Activated naive CD4-positive, alpha-beta T cell treated with anti-CD3 and anti-CD28 coated beads, Interleukin-2, amount 10 ng/mL, durations not matched to agents 7 days and 5 days (primary cell): ENCODE measurements at regions not wholly inside any gene's neighbourhood (a gene's known extent, or its start where the extent isn't known, plus 50 kb on each side); places are given as distances from the start of the nearest gene placed in this dataset.

ENCODE experiments used
- CTCF ChIA-PET: fragments of 350-600 bp; sonication (Branson Sonifier 250); formaldehyde crosslinking; loops from one replicate; lab custom pipeline; 2021; ENCODE audit warnings: antibody characterized with exemption; lab: Charles Lee
- DNase-seq: peaks from one replicate; pipeline ENCODE4 v3.0.0-alpha.2; 2020
- H3K27ac Mint-ChIP-seq: one replicate; pipeline ENCODE4 v1.8.0; 2021; ENCODE audit warnings: mild to moderate bottlenecking, moderate library complexity, mixed read lengths
- H3K27me3 Mint-ChIP-seq: one replicate; pipeline ENCODE4 v1.8.0; 2021; ENCODE audit warnings: mild to moderate bottlenecking, mixed read lengths
- H3K36me3 Mint-ChIP-seq: one replicate; pipeline ENCODE4 v1.8.0; 2021; ENCODE audit warnings: mixed read lengths
- H3K4me1 Mint-ChIP-seq: one replicate; pipeline ENCODE4 v1.8.0; 2021; ENCODE audit warnings: mixed read lengths
- H3K4me3 Mint-ChIP-seq: one replicate; pipeline ENCODE4 v1.8.0; 2021; ENCODE audit warnings: mild to moderate bottlenecking, moderate library complexity, mixed read lengths
- H3K9me3 Mint-ChIP-seq: one replicate; pipeline ENCODE4 v1.8.0; 2021; ENCODE audit warnings: mixed read lengths

- Mint-ChIP-seq H3K36me3 (no peaks in the 10 kb centered on the region), H3K4me3 (no peak overlapping the region), H3K9me3 (no peaks in the 10 kb centered on the region), H3K27ac (no peak overlapping the region), H3K27me3 (no peaks in the 10 kb centered on the region), H3K4me1 (no peaks in the 10 kb centered on the region)
- DNase-seq = no peak
- CTCF ChIA-PET = no interaction called here
Observed at GRCh38 chr3:176780766-176781165, 416.5 kb downstream of the TBL1XR1 start.

DNA sequence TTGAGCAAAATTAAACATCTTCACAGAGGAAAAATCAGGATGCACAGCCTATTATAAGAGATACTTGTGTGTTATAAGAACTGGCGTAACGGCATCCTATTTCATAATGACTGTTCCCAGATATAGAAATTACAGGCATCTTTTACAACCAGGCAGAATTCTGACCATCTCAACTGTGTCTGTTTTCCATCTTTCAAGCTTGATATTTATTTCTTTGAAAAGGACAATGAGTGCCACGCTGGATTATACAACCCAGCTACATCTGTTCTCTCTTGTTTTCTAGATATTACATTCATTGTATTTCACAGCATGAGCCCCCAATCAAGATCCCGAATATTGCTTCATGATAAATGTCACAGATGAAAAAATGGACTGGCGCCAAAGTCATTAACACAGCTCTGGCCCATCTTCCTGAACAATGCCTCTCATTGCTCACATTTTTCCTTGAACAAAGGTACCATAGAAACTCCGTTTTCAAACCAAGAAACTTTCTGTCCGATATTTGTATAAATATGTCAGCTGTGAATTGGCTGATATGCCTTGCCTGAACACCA lies 420.6 kb downstream of the TBL1XR1 start:
- no peaks in the 10 kb centered on the region for H3K4me1 Mint-ChIP-seq
- H3K4me3 Mint-ChIP-seq = no peak overlapping the region
- no peaks in the 10 kb centered on the region for H3K36me3 Mint-ChIP-seq
- CTCF ChIA-PET = no interaction called here
- H3K27ac Mint-ChIP-seq = no peak overlapping the region
- DNase-seq = no peak
- no peaks in the 10 kb centered on the region for H3K27me3 Mint-ChIP-seq
- H3K9me3 Mint-ChIP-seq = peaks cover 9% of the 10 kb centered on the region

DNA sequence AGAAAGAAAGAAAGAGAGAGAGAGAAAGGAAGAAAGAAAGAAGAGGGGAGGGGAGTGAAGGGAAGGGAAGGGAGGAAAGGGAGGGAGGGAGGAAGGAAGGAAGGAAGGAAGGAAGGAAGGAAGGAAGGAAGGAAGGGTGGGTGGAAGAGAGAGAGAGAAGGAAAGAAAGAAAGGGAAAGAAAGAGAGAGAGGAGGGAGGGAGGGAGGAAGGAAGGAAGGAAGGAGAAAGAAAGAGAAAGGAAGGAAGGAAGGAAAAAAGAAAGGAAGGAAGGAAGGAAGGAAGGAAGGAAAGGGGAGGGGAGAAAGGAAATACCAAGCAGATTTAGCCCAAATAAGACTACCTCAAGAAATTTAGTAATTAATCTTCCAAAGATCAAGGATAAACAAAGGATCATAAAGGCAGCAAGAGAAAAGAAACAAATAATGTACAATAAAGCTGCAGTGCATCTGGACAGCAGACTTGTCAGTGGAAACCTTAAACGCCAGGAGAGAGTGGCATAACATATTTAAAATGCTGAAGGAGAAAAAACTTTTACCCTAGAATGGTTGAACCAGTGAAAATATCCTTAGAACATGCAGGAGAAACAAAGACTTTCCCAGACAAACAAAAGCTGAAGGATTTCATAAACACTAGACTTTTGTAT lies 427.6 kb downstream of the TBL1XR1 start:
- H3K4me1 Mint-ChIP-seq = no peaks in the 10 kb centered on the region
- peaks cover 4% of the 10 kb centered on the region for H3K27me3 Mint-ChIP-seq
- H3K4me3 Mint-ChIP-seq = no peak overlapping the region
- no peaks in the 10 kb centered on the region for H3K36me3 Mint-ChIP-seq
- CTCF ChIA-PET = no interaction called here
- peaks cover 21% of the 10 kb centered on the region for H3K9me3 Mint-ChIP-seq
- H3K27ac Mint-ChIP-seq = no peak overlapping the region
- no peak for DNase-seq

- H3K27me3 Mint-ChIP-seq = peaks cover 4% of the 10 kb centered on the region
- H3K36me3 Mint-ChIP-seq = no peaks in the 10 kb centered on the region
- H3K9me3 Mint-ChIP-seq = peaks cover 16% of the 10 kb centered on the region
- no peak for DNase-seq
- H3K4me1 Mint-ChIP-seq = no peaks in the 10 kb centered on the region
- CTCF ChIA-PET = no interaction called here
- no peak overlapping the region for H3K4me3 Mint-ChIP-seq
- H3K27ac Mint-ChIP-seq = no peak overlapping the region
Observed at GRCh38 chr3:176767385-176767784, 429.9 kb downstream of the TBL1XR1 start.

DNA sequence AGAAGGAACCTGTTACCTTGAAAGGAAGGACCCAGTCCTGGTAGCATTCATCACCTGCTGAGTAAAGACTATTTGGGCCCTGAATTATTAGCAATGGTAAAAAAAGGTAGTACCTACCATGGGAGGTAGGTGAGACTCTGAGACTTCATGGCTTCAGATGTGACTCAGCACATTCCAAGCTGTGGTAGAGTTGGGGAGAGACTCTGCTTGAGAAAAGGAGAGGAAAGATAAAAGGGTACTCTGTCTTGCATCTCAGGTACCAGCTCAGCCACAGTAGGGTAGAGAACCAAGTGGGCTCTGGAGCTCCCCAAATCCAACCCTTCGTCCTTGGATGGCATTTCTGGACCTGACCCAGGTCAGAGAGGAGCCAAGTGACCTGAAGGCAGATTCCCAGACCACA lies 430.4 kb downstream of the TBL1XR1 start:
- CTCF ChIA-PET = no interaction called here
- Mint-ChIP-seq H3K27me3 (peaks cover 4% of the 10 kb centered on the region), H3K9me3 (peaks cover 13% of the 10 kb centered on the region), H3K4me1 (no peaks in the 10 kb centered on the region), H3K27ac (no peak overlapping the region), H3K36me3 (no peaks in the 10 kb centered on the region), H3K4me3 (no peak overlapping the region)
- DNase-seq = no peak

DNA sequence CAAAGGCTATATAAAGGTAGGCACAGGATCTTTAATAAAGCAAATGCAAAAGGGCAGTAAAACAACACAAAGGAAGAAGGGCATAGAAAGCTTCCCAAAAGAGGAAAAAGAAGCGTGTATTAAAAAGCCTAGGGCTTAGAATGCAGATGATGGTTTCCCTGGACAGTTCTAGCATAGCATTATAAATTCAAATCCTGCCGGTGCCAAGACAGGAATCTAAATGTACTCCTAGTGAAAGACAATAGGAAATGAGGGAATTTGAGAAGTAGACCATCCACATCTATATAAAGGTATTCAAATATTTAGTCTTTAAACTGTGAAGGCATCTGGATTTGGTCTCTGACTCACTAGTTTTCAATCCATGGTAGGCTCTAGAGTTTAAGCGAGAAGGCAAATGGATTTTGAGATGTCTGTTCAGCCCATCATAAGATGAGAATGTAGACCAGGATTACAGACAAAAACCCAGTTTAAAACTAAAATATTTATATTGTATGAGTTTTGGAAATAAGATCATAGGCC lies 431.8 kb downstream of the TBL1XR1 start:
- CTCF ChIA-PET = no interaction called here
- DNase-seq = no peak
- Mint-ChIP-seq H3K27me3 (peaks cover 4% of the 10 kb centered on the region), H3K4me3 (no peak overlapping the region), H3K27ac (no peak overlapping the region), H3K36me3 (no peaks in the 10 kb centered on the region), H3K4me1 (no peaks in the 10 kb centered on the region), H3K9me3 (peaks cover 13% of the 10 kb centered on the region)

DNA sequence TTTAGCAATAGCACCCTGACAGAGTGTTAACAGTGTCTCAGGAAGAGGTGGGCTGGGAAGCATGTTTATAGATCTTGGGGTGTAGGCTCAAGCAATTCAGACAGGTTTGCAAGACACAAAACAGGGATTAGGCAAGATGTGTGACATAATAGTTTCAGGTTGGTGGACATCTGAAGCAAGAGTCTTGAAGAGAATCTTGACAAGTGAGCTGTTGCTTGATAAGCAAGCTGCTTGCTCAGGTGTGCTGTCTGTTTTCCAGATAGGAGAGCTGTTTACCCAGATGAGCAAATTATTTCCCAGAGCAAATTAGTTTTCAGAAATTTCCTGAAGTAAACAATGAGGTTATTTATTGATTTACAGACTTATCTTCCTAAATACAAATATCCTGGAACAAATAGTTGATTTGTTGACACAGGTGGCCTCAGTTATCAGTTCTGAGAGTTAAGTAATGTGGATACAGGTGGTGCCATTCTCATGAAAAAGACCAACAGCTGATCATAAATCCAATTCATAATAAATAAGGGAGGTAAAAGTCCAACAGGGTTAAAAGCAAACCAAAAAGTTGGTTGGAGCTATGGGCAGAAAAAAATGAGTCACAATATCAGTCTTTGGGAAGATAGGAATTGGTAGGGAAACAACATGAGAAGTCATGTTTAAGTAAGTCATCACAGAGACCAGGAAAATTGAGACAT lies 437.3 kb downstream of the TBL1XR1 start:
- Mint-ChIP-seq H3K4me1 (no peaks in the 10 kb centered on the region), H3K36me3 (no peaks in the 10 kb centered on the region), H3K9me3 (no peaks in the 10 kb centered on the region), H3K27me3 (no peaks in the 10 kb centered on the region), H3K27ac (no peak overlapping the region), H3K4me3 (no peak overlapping the region)
- DNase-seq = no peak
- CTCF ChIA-PET = no interaction called here

DNA sequence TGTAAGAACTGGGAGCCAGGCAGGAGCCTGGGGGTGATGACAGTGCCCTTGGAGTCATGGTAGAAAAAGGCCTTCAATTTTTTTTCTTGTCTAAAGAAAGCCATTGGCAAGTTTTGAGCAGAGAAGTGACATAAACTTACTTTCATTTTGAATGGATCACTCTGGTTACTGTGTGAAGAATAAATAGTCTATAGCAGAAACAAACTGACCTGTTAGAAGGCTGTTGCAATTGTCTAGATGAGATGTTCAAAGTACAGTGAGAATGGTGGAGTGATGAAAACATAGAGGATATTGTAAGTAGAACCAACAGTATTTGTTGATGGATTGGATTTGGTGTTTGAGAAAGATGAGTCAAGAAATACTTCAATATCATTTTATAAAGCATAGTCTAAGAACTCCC lies 439.9 kb downstream of the TBL1XR1 start:
- Mint-ChIP-seq H3K36me3 (no peaks in the 10 kb centered on the region), H3K4me1 (no peaks in the 10 kb centered on the region), H3K27ac (no peak overlapping the region), H3K9me3 (no peaks in the 10 kb centered on the region), H3K4me3 (no peak overlapping the region), H3K27me3 (no peaks in the 10 kb centered on the region)
- CTCF ChIA-PET = no interaction called here
- no peak for DNase-seq

GRCh38 chr3:176755977-176756376 lies 441.3 kb downstream of the TBL1XR1 start:
- Mint-ChIP-seq H3K36me3 (no peaks in the 10 kb centered on the region), H3K4me3 (no peak overlapping the region), H3K9me3 (no peaks in the 10 kb centered on the region), H3K4me1 (no peaks in the 10 kb centered on the region), H3K27me3 (no peaks in the 10 kb centered on the region), H3K27ac (no peak overlapping the region)
- CTCF ChIA-PET = no interaction called here
- no peak for DNase-seq

- Mint-ChIP-seq H3K36me3 (no peaks in the 10 kb centered on the region), H3K27ac (no peak overlapping the region), H3K9me3 (no peaks in the 10 kb centered on the region), H3K27me3 (no peaks in the 10 kb centered on the region), H3K4me3 (no peak overlapping the region), H3K4me1 (no peaks in the 10 kb centered on the region)
- no peak for DNase-seq
- CTCF ChIA-PET = no interaction called here
Observed at GRCh38 chr3:176755552-176755951, 441.7 kb downstream of the TBL1XR1 start.

GRCh38 chr3:176741664-176742047 lies 455.6 kb downstream of the TBL1XR1 start:
- Mint-ChIP-seq H3K27me3 (no peaks in the 10 kb centered on the region), H3K27ac (no peak overlapping the region), H3K9me3 (no peaks in the 10 kb centered on the region), H3K4me3 (no peak overlapping the region), H3K4me1 (no peaks in the 10 kb centered on the region), H3K36me3 (no peaks in the 10 kb centered on the region)
- CTCF ChIA-PET = no interaction called here
- no peak for DNase-seq

DNA sequence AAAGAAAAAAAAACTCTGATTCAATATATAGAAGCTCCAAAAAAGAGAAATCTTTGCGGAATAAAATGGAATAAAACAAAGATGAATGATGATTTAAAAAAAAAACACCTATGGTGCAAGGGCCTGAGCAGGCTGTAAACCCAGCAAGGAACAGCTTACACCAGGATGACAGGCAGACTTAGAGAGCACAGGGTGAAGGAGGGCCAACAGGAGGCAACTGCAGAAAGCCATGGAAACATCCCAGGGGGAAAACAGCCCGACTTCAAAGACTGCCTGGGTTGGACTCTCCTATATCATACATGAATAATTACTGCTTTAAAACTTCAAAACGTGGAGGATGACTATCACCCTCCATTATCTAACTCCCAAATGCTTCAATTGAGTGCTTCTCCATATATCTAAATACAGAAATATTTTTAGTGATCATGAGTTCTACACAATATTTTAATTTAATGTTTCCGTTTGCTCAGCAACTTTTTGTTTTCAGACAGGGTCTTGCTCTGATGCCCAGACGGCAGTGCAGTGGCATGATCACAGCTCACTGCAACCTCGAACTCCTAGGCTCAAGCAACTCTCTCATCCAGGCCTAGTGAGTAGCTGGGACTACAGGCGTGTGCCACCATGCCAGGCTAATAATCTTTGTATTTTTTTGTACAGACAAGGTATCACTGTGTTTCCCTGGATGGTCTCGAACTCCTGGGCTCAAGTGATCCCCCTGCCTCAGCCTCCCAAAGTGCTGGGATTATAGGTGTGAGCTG lies 456.2 kb downstream of the TBL1XR1 start:
- Mint-ChIP-seq H3K36me3 (no peaks in the 10 kb centered on the region), H3K9me3 (no peaks in the 10 kb centered on the region), H3K4me1 (no peaks in the 10 kb centered on the region), H3K27me3 (no peaks in the 10 kb centered on the region), H3K4me3 (no peak overlapping the region), H3K27ac (no peak overlapping the region)
- DNase-seq = no peak
- CTCF ChIA-PET = no interaction called here

DNA sequence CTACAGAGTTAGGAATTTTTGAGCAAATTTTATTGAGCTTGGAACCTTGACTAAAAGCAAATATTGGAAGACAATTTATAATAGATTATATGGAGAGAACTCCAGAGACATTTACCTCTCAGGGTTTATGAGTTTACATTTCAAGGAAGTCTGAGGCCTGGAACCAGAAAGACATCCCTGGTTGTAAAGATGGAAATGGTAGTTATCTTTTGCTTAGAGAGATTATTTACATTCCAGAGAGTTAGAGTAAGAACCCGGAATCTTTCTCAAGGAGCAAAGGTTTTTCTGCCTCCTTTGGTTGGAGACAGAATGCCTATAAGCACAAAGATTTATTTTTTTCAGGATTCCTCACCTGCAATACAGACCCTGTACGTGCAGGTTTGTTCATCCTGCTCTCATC lies 458.1 kb downstream of the TBL1XR1 start:
- H3K36me3 Mint-ChIP-seq = no peaks in the 10 kb centered on the region
- H3K4me3 Mint-ChIP-seq = no peak overlapping the region
- H3K9me3 Mint-ChIP-seq = peaks cover 2% of the 10 kb centered on the region
- H3K27ac Mint-ChIP-seq = no peak overlapping the region
- DNase-seq = no peak
- no peaks in the 10 kb centered on the region for H3K27me3 Mint-ChIP-seq
- CTCF ChIA-PET = no interaction called here
- no peaks in the 10 kb centered on the region for H3K4me1 Mint-ChIP-seq

DNA sequence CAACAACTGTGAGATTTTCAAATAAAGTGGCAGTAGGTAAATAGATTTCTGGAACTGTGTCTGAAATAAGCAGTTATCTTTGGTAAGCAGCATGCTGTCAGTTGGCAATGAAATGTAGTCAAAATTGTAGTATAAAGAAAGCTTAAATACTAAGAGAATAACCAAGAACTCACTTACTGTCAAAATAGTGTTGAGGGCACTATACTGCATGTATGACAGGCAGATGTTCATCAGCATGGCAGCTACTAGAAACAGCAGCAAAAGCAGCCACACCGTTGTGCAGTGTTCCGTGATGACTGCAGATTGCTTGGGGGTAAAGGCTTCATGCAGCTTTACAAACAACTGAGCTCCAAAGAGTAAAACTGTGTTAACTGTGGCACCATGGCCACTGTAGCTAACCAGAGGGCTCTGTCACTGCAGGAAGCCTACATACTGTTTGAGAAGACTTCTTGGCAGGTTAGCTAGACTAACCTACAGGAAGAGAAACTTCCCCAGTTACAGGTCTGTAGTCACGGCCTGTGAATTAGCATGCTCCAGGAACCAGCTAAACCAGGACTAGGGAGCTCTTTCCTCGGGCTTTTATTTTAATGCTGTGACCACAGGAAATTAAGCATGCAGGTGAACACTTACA lies 459.7 kb downstream of the TBL1XR1 start:
- no peaks in the 10 kb centered on the region for H3K27me3 Mint-ChIP-seq
- H3K9me3 Mint-ChIP-seq = peaks cover 2% of the 10 kb centered on the region
- no peak overlapping the region for H3K4me3 Mint-ChIP-seq
- CTCF ChIA-PET = no interaction called here
- H3K36me3 Mint-ChIP-seq = no peaks in the 10 kb centered on the region
- DNase-seq = no peak
- no peak overlapping the region for H3K27ac Mint-ChIP-seq
- H3K4me1 Mint-ChIP-seq = no peaks in the 10 kb centered on the region
